ENCODE measurements at regions not wholly inside any gene's neighbourhood (a gene's known extent, or its start where the extent isn't known, plus 50 kb on each side); places are given as distances from the start of the nearest gene placed in this dataset.

DNA sequence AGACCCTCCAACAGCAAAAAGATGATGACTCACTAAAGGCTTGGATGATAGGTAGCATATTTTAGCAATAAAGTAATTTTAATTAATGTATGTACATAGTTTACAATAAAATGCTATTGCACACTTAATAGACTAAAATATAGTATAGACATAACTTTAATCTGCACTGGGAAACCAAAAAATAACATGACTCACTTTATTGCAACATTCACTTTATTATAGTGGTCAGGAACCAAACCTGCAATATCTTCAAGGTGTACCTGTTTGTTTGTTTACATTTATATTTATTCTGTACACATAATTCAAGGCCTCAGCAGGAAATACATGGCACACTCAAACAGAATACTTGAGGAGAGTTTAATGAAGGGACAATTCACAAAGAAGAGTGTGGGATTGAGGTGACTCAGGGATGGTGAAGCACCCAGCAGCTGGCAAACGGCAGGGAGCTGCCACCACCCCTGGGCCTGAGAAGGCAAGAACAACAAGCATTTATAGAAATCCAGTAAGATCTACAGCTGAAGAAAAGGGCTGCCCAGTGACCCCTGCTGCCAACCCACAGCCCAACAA lies 51.5 kb upstream of the POU2AF2 start:
- Histone ChIP-seq H3K14ac (ENCODE audit: insufficient read depth, low read length) (no peak overlapping the region), H2AFZ (ENCODE audit: low read length) (no peak overlapping the region), H3K23me2 (ENCODE audit: insufficient read length, low read depth, low read length, poor library complexity, severe bottlenecking) (no peaks in the 10 kb centered on the region), H3K4me1 (ENCODE audit: insufficient read depth, low read length) (no peaks in the 10 kb centered on the region), H4K5ac (ENCODE audit: insufficient read length, low read depth, low read length) (no peak overlapping the region), H3K4me2 (ENCODE audit: insufficient read depth, insufficient read length, low read length) (no peak overlapping the region), H3T11ph (ENCODE audit: low read length) (no peak overlapping the region), H2AK5ac (ENCODE audit: insufficient read length, low read length) (no peak overlapping the region), H3K27ac (ENCODE audit: insufficient read length, low read depth, low read length) (no peak overlapping the region), H3K18ac (ENCODE audit: insufficient read length, low read depth, low read length) (no peak overlapping the region), H3K79me2 (ENCODE audit: insufficient read depth, low read length) (no peaks in the 10 kb centered on the region), H3K79me1 (ENCODE audit: insufficient read depth, low read depth, low read length, poor library complexity, severe bottlenecking) (no peaks in the 10 kb centered on the region), H3K9me3 (ENCODE audit: control insufficient read depth, low read depth, low read length) (no peaks in the 10 kb centered on the region), H3K56ac (ENCODE audit: insufficient read length, low read depth, low read length) (no peak overlapping the region), H2BK15ac (ENCODE audit: low read depth, low read length) (no peak overlapping the region), H2BK12ac (ENCODE audit: insufficient read length, low read depth, low read length) (no peak overlapping the region), H4K8ac (replicated peaks; ENCODE audit: insufficient read length, low read depth, low read length) (no peak overlapping the region), H3K4ac (ENCODE audit: low read depth, low read length) (no peak overlapping the region), H3K9ac (ENCODE audit: extremely low read depth, insufficient read length, low read length) (no peak overlapping the region), H4K91ac (ENCODE audit: insufficient read length, low read depth, low read length) (no peak overlapping the region), H3K23ac (ENCODE audit: insufficient read length, low read depth, low read length) (no peak overlapping the region), H2BK120ac (ENCODE audit: low read depth, low read length, poor library complexity, severe bottlenecking) (no peak overlapping the region), H4K20me1 (ENCODE audit: control insufficient read depth, insufficient read depth, insufficient read length) (no peaks in the 10 kb centered on the region), H3K27me3 (ENCODE audit: insufficient read depth, low read length) (no peaks in the 10 kb centered on the region), H2BK5ac (ENCODE audit: insufficient read length, low read length) (no peak overlapping the region), H2BK20ac (ENCODE audit: low read depth, low read length, poor library complexity, severe bottlenecking) (no peak overlapping the region)
- no peaks in the 10 kb centered on the region for H3K36me3 Mint-ChIP-seq (ENCODE audit: insufficient read depth in 1 of 3, low read depth in 3 of 3)
- TF ChIP-seq, protein P1, sequence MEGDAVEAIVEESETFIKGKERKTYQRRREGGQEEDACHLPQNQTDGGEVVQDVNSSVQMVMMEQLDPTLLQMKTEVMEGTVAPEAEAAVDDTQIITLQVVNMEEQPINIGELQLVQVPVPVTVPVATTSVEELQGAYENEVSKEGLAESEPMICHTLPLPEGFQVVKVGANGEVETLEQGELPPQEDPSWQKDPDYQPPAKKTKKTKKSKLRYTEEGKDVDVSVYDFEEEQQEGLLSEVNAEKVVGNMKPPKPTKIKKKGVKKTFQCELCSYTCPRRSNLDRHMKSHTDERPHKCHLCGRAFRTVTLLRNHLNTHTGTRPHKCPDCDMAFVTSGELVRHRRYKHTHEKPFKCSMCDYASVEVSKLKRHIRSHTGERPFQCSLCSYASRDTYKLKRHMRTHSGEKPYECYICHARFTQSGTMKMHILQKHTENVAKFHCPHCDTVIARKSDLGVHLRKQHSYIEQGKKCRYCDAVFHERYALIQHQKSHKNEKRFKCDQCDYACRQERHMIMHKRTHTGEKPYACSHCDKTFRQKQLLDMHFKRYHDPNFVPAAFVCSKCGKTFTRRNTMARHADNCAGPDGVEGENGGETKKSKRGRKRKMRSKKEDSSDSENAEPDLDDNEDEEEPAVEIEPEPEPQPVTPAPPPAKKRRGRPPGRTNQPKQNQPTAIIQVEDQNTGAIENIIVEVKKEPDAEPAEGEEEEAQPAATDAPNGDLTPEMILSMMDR (conservative IDR thresholded peaks at IDR 0.05) = no peak
- H3K27ac Mint-ChIP-seq = no peak overlapping the region
- no peak for DNase-seq
- peaks cover 4 to 7% of the 10 kb centered on the region in 2 experiments; a peak in 3 of 4 replicates for H3K4me1 Mint-ChIP-seq
- H3K9me3 Mint-ChIP-seq = peaks cover 4 to 9% of the 10 kb centered on the region in 2 experiments; a peak in 4 of 5 replicates
- no peaks in the 10 kb centered on the region for H3K27me3 Mint-ChIP-seq (ENCODE audit: low read depth)
- no CpG with 5 or more reads among the region's 1 CpG for WGBS (ENCODE audit: extremely low coverage, insufficient read length, low lambda C conversion rate)
- no peak overlapping the region for H3K4me3 Mint-ChIP-seq
